HG03196 (cell line): ENCODE measurements at regions not wholly inside any gene's neighbourhood (a gene's known extent, or its start where the extent isn't known, plus 50 kb on each side); places are given as distances from the start of the nearest gene placed in this dataset.
"Not testable (repeated sequence)": the region's sequence is repeated elsewhere in the genome, so short reads cannot be mapped to it uniquely, and the experiment has no call there.

Experiments
- ATAC-seq: cut with Tn5 transposase; IDR thresholded peaks from one replicate; pipeline ENCODE4 v1.9.1; 2021; ENCODE audit not compliant: unreplicated experiment

GRCh38 chr10:46645110-46645509, 66.2 kb downstream of the SYT15 start:
- ATAC-seq: not testable (repeated sequence)

DNA sequence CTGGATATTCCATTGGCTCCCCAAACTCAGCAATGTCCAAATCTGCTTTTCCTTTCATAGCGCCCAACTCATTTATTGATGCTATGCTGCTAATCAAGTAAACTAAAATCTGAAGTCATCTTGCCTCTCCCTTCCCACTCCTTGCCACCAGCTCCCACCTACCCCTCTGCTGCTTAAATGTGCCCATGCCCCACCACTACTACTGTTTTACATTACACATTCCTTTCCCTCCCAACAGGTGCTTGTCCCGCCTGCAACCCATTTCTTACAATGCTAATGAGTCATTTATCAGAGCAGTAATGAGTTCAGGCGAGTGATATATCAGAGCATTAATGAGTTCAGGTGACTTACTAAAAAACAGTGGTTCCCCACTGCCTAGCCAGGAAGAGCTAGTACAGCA, 67.2 kb downstream of the SYT15 start:
- ATAC-seq: not testable (repeated sequence)

DNA sequence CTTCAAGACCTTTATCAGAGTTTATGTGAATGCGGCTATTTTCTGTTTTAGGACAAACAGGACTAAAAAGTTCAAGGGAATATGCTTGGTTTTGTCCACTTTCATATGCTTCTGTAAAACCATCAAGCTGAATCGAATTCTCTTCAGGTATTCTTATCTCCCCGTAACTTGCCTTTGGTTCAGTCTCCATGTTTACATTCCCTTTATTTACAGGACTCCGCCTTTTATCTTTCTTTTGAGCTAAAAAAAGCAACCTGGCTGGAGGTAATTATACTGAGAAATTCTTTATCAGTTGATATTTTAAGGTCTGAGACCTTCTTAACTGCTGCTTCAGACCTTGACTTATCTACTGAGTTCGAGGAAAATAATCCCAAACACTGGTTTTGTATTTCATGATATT, 72.0 kb downstream of the SYT15 start:
- not testable (repeated sequence) for ATAC-seq

- ATAC-seq: not testable (repeated sequence)
These were observed 78.5 kb downstream of the SYT15 start for GRCh38 chr10:46657437-46657836.

- not testable (repeated sequence) for ATAC-seq
These were observed 81.3 kb downstream of the SYT15 start for GRCh38 chr10:46660027-46660834.

- not testable (repeated sequence) for ATAC-seq
These were observed 81.9 kb downstream of the SYT15 start for GRCh38 chr10:46660835-46661164.

GRCh38 chr10:46665536-46665935, 86.6 kb downstream of the SYT15 start:
- not testable (repeated sequence) for ATAC-seq

- ATAC-seq: not testable (repeated sequence)
These were observed 89.5 kb downstream of the SYT15 start for GRCh38 chr10:46668357-46668997.

GRCh38 chr10:46677836-46678435, 99.0 kb downstream of the SYT15 start:
- ATAC-seq: not testable (repeated sequence)

- not testable (repeated sequence) for ATAC-seq
These were observed 112.5 kb downstream of the SYT15 start for GRCh38 chr10:46691397-46691796.

- not testable (repeated sequence) for ATAC-seq
These were observed 114.3 kb downstream of the SYT15 start for GRCh38 chr10:46693218-46693617.

DNA sequence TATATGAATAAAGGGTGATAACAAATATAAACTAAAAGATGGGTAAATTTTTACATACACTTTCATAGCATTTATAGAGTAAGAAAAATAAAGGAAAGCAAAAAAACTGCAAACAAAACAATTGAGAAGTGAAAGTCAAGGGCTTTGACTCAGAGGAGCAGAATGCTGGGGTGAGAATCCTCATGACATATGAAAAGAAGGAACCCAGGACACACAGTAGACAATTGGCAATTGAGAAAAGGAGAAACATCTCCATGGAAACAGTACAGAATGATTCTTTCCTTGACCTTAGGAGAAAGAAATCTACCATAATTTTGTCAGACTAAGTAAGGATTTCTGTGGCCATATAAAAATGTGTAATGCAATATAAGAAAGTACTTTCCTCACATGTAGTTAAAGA, 138.3 kb downstream of the SYT15 start:
- ATAC-seq: not testable (repeated sequence)

DNA sequence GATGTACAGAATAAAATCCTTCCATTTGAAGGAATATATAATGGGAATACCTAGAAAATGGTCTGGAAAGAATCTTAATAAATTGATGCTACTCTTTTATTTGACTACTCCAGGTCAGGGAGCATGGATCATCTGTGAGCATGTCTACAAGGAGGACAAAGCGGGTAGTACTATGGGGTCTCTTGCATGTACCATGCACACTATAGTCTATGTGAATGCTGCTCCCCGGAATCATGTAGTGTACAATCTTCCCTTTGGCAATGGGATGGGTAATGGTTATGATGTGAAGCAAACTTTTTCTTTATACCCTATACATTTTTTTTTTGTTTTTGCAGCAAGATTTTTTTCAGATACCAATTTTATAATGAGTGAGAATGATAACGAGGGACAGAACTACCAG, 139.1 kb downstream of the SYT15 start:
- ATAC-seq: not testable (repeated sequence)

- ATAC-seq: not testable (repeated sequence)
These were observed 141.5 kb downstream of the SYT15 start for GRCh38 chr10:46720386-46720785.

GRCh38 chr10:46720811-46721518, 142.0 kb downstream of the SYT15 start:
- ATAC-seq: not testable (repeated sequence)

GRCh38 chr10:46724258-46724657, 145.3 kb downstream of the SYT15 start:
- not testable (repeated sequence) for ATAC-seq

DNA sequence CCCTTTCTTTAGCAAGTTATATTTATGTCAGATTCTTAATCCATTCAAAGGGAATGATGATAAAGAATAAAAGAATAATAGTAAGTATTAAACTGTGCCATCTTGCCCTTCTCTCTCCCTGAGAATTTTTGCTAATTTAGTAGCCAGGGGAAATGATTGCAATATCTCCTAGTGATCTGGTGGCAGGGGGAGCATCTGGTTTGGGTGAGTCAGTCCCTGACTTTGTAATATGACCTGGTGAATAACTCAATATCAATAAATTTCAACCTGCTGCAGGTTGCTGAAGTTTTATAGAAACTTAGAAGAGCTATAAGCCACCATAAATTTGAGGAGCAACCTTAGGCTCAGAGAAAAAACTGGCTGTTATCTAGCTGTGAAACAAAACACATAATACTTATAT, 149.4 kb downstream of the SYT15 start:
- not testable (repeated sequence) for ATAC-seq

- not testable (repeated sequence) for ATAC-seq
These were observed 151.8 kb downstream of the SYT15 start for GRCh38 chr10:46730729-46731128.

- not testable (repeated sequence) for ATAC-seq
These were observed 154.8 kb downstream of the SYT15 start for GRCh38 chr10:46733635-46734261.

DNA sequence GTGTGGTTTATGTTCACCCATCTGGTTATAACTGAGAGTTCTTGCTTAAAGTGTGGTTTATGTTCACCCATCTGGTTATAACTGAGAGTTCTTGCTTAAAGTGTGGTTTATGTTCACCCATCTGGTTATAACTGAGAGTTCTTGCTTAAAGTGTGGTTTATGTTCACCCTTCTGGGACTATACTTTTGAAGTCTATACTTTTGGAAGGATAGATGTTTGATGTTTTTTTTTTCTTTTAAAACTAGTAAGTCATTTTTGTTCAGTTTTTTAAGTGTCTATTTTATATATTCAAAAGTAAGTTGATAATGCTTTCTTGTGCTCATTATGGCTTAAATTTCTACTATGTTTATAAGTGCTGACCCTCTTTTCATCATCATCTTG, 155.3 kb downstream of the SYT15 start:
- ATAC-seq: not testable (repeated sequence)

- ATAC-seq: not testable (repeated sequence)
These were observed 161.0 kb downstream of the SYT15 start for GRCh38 chr10:46739919-46740318.
